ENCODE measurements at regions not wholly inside any gene's neighbourhood (a gene's known extent, or its start where the extent isn't known, plus 50 kb on each side); places are given as distances from the start of the nearest gene placed in this dataset.

DNA sequence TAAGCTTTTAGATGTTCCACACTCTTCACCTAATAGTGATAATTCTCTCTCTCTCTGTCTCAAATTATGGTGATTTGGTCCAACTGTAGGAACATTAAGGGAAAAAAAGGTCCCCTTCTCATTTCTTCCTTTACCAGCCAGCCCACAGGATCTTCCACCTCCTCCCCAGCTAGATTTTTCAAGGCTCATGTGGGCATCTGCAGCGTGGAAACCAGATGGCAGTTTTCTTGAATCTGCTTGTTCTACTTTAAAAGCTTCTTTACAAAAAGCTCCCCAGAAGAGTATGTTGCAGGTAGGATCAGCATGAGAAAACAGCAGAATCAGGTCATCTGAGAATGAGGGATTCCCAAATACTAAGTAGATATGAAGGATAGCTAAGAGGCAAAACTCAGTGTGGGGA, 208.6 kb upstream of the PFN2 start (continued):
- TF ChIP-seq CHD7 (IDR thresholded peaks at IDR 0.05; ENCODE audit: insufficient replicate concordance, low read length), result no peak
- TF ChIP-seq CEBPB (IDR thresholded peaks at IDR 0.05; ENCODE audit: low read depth, low read length), result no peak
- no peak for TF ChIP-seq BCL11A (IDR thresholded peaks at IDR 0.05; ENCODE audit: low read depth in 2 of 2, low read length in 2 of 2)
- TF ChIP-seq SUZ12 (IDR thresholded peaks at IDR 0.05; ENCODE audit: low read length), result no peak
- no peak for TF ChIP-seq POLR2AphosphoS5 (IDR thresholded peaks at IDR 0.05; ENCODE audit: low read depth, low read length)
- TF ChIP-seq SP2 (IDR thresholded peaks at IDR 0.05; ENCODE audit: low read length), result no peak
